Activated naive CD8-positive, alpha-beta T cell treated with anti-CD3 and anti-CD28 coated beads, Interleukin-2, amount 50 U/mL, for 16 hours (primary cell): ENCODE measurements at regions not wholly inside any gene's neighbourhood (a gene's known extent, or its start where the extent isn't known, plus 50 kb on each side); places are given as distances from the start of the nearest gene placed in this dataset.

Source experiments
- DNase-seq: peaks from one replicate; pipeline ENCODE4 v3.0.0-alpha.2; 2020; ENCODE audit warnings: low read depth, low spot score

DNA sequence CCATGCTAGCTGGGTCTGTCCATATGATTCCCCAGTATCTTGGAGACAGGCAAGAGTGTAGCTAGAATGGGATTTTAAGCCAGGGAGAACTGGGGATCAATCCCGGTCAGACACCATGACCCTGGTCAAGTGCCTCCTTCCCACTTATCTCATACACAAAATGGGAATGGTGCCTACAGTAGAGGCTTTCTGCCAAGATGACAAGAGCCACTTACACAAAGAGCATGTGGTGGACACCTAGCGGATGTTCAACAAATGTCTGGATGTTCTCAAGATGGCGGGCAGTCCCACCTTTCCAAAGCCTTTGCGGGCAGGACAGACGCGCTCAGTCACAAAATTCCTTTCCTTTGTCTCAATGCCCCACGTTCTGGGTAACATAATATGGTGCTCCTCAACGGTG lies 57.3 kb downstream of the MAF start:
- DNase-seq, result no peak

DNA sequence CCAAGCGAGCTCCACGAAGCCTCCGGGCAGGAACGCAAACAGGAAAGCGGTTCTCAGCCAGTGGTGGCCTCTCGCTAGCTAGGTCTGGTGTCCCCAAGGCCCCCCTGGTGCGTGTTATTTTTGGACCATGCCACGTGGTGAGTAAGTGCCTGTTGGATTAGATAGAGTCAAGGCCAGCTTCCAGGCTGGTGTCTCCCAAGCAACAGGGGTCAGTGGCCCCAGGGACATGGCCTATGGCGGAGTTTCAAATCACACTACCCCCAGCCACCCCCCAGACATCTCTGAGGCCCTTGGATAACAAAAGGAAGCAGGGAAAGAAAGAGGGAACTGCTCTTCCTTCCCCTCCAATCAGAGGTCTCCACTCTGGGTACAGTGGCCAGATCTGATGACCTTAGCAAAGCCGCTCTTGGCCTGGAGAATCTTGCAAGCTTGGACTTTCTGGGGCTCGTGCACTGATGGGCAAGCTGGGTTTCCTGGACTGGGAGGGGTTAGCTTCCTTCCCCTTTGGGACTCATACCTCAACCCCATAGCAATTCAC lies 58.2 kb downstream of the MAF start:
- DNase-seq, result no peak

DNA sequence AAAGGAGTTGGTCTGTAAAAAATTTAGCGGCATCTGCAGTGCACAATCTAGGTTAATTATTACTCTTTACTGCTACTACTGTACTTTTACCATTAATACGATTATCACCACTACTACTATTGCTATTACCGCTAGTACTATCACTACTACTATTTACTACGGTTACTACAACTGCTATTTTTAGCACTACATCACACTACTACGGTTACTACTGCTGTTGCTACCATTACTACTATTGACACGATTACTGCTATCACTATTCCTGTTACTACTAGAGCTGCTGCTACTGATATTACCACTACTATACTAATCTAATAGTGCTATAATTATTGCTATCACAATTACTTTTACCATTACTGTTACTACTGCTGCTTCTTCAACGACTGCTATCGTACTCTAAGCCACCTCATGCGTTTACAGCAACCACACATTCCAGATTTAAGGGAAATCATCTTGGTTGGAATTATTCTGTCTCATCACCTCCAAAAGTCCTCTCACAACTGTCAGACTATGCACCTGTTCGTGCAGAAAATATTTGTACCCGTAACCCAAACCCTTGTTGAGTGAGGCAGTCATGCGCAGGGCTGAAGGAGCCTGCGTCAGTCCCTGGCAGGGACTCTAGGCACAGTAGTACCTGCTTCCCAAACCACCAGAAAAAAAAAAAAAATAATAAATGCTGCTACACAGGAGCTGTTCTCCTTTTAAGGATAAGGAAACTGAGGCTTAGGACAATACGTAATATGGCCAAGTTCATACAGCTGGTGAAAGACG lies 59.5 kb downstream of the MAF start:
- DNase-seq, result no peak

GRCh38 chr16:79537584-79537983 lies 63.0 kb downstream of the MAF start:
- no peak for DNase-seq

GRCh38 chr16:79536958-79537357 lies 63.6 kb downstream of the MAF start:
- DNase-seq, result no peak

GRCh38 chr16:79535130-79535529 lies 65.4 kb downstream of the MAF start:
- no peak for DNase-seq

GRCh38 chr16:79534143-79534542 lies 66.4 kb downstream of the MAF start:
- DNase-seq, result no peak

- DNase-seq, result no peak
Observed at GRCh38 chr16:79533292-79533691, 67.2 kb downstream of the MAF start.

DNA sequence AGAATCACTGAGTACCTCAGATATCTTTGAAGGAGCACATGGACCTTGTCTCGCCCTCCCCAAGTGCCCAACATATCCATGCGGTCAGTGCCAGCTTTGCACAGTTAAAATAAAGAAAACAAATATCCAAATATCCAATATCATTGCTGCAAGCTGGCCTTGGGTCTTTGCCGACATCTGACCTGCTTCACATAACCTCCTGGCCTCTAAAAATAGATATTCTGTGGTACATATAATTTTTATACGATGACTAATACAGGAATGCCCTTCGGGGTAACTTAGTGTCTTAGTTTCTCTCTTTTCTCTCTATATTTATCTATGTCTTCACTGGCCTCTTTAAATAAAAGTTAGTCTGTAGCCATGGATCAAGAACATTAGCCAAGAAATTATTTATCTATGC lies 67.8 kb downstream of the MAF start:
- DNase-seq, result no peak

DNA sequence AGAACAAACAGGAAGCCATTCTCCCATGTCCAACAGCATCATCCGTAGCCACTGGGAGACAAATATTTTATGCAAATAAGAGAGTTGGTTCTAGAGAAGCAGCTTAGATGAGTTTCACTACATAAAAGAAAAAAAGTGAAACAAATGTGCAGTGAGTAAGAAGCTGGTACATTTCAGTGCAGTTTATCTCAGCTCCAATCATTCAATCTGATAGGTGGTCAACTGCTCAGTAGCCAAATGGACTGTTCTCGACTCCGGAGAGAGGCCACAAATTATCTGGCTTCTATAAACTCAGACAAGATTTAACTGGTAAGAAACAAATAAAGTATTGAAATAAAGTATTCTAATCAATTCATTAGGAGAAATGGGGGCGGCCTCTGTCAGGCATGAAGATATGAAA lies 68.3 kb downstream of the MAF start:
- no peak for DNase-seq

GRCh38 chr16:79528338-79528737 lies 72.2 kb downstream of the MAF start:
- DNase-seq, result no peak

GRCh38 chr16:79523971-79524370 lies 76.6 kb downstream of the MAF start:
- no peak for DNase-seq

DNA sequence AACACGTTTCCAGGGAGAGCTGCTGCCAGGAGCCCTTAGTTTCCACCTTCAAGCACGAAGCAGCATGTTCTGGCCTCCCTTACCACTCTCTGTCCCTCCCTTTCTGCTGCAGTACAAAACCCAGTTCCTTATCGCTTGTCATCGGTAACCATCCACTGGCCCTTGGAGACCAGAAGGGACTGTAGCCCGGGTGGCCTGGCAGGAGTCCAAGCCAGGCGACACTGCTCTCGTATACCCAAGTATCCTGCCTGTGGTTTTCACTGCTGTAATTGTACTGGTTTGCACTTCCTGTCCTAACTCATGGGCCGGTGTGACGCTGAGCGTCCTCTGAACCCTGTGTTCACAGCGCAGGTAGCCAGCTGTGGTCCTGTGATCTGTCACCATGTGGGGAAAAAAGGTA lies 81.1 kb downstream of the MAF start:
- no peak for DNase-seq

DNA sequence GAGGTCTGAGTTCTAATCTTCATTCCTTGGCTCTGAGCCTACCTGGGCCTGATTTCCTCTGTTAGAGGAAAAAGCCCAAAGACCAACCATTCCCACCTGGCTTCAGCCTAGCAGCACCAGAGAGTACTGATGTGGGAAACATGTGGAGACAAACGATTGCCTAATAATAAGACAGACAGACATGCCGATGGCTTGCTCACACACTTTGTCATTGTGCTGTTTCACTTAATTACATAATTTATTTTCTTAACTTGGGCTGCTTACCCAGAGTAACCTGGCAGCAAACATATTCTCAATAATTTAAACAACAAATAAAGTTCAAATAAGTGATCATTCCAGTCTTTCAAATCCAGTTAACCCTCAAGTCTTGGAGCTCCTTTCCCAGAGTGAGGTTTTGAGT lies 83.4 kb downstream of the MAF start:
- no peak for DNase-seq

GRCh38 chr16:79510879-79511278 lies 89.7 kb downstream of the MAF start:
- no peak for DNase-seq

GRCh38 chr16:79509906-79510305 lies 90.6 kb downstream of the MAF start:
- no peak for DNase-seq

- no peak for DNase-seq
Observed at GRCh38 chr16:79509211-79509631, 91.3 kb downstream of the MAF start.

DNA sequence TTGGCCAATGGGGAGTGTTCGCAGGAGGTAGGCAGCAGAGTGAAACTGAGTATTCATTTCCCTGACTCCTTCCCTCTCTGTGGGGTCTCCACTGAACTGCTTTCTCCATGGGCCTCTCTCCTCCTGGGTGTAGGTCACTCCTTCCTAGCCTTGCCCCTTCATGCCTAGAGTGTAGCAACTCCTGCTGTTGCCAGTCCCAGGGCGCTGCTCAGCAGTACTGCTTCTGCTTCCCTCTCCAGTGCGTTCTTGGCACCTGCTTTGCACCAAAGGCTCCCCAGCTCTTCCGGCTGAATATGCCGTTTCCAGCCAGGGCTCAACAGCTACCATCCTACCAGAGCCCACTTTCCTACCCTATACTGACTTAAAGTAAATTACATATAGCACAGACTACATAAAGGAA lies 92.2 kb downstream of the MAF start:
- DNase-seq, result no peak

DNA sequence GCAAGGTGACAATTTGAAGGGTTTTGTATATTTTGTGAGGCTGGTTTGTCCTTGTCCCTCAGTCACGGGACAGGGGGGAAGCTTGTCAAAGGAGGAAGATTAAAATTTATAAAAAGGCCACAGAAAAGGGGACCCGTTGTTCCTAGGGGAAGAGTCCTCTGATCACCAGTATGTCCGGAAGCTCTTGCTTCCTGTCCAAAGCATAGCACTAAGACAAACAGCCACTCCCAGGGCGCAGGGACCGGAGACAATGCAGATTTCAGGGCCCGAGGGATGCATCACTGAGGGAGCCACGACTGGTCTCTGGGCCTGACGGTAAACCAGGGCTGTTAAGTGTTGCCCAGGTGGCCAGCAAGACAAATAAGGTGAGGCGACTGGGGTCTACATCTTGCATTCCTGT lies 95.2 kb downstream of the MAF start:
- no peak for DNase-seq

DNA sequence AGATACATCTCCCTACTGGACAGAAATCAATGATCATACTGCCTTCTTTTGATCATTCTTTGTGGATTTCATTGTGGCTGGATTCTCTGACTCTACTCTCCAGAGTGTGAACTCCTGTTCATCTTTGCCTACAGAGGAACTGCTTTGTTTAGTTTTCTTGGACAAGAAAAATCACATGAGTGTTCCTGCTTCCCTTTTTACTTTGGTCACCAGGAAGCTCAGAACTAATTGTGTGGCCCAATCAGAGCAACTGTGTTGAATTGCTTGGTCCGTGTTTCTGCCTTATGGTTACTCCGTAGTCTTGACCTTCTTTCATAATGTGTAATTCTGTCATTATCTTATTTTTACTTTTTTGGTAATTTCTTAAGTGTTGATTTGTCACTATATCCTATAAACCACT lies 97.0 kb downstream of the MAF start:
- DNase-seq, result no peak

GRCh38 chr16:79501446-79501845 lies 99.1 kb downstream of the MAF start:
- DNase-seq, result no peak

DNA sequence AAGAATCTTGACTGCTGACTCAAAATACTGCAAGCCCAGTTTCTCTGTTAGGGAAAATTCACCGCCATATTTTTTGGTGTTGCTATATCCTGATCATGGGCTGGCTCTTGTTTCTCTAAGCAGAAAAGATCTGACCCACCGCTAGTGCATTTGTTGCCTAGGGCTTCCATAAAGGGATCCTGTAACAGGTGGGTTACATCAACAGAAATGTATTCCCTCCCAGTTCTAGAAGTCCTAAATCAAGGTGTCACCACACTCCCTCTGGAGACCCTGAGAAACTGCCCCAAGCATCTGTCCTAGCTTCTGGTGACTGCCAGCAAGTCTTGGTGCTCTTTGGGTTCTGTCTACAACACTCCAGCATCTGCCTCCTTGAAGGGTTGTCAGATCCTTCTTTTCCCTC lies 99.7 kb downstream of the MAF start:
- DNase-seq, result no peak

DNA sequence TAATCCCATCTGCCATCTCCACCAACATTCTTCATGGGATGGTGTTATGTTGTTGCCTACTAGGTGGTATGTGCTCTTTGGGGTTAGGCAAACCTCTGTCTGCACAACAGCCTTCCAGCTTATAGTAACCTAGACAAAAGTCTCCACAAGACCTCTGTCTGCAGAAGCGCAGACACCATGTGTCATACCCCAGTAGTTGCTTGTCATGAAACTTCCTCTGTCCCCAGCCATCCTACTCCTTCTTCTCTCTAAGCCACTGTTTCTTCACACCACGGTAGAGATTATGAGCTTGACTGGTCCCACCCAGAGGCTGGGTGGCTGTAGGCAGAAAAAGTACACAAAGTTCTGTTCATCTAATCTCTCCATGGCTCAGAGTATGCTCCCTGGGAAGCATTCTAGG lies 100.3 kb downstream of the MAF start:
- DNase-seq, result no peak

- DNase-seq, result no peak
Observed at GRCh38 chr16:79498928-79499327, 101.6 kb downstream of the MAF start.
